ENCODE measurements at regions not wholly inside any gene's neighbourhood (a gene's known extent, or its start where the extent isn't known, plus 50 kb on each side); places are given as distances from the start of the nearest gene placed in this dataset.

DNA sequence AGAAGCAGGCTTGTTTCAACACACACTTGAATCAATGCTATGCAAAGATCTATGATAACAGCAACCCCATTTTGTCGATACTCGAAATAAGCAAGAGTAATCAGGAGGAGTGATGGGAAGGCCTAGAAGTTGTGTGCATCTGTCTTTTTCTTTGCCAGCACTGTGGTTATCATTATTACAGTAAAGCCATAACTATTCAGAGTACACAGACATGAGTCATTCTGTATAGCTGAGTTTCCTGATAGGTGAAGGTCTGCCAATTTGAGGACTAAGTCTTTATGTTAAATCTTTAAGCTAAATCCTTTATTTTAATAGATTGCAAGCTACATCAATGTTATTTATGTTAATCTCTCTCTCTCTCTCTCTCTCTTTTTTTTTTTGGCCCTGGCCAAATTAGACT lies 1344.4 kb upstream of the CELF4 start:
- Histone ChIP-seq H3K9me1 (replicated peaks; ENCODE audit: control insufficient read depth, extremely low read depth, insufficient read depth, low read length) (no peaks in the 10 kb centered on the region), H3K4me1 (ENCODE audit: control insufficient read depth, extremely low read depth, insufficient read depth, low read length) (no peaks in the 10 kb centered on the region), H3K9ac (replicated peaks; ENCODE audit: extremely low read depth, insufficient read depth, low read length) (no peak overlapping the region), H3K36me3 (ENCODE audit: control insufficient read depth in 2 of 2, extremely low read depth in 1 of 2, insufficient read depth in 2 of 2, low read length in 2 of 2) (no peaks in the 10 kb centered on the region), H3K4me3 (replicated peaks in 1 of 3; ENCODE audit: insufficient read depth in 1 of 3, low read depth in 1 of 3, low read length in 3 of 3) (no peak overlapping the region), H3K27me3 (ENCODE audit: control insufficient read depth in 2 of 2, insufficient read depth in 2 of 2, low read length in 2 of 2) (no peaks in the 10 kb centered on the region), H3K27ac (ENCODE audit: insufficient read depth, low read depth, low read length) (no peak overlapping the region), H3K79me2 (ENCODE audit: control insufficient read depth, insufficient read depth, low read length) (no peaks in the 10 kb centered on the region), H3K9me3 (replicated peaks; ENCODE audit: control insufficient read depth, insufficient read depth, low read length) (no peaks in the 10 kb centered on the region), H2AFZ (ENCODE audit: low read depth, low read length) (no peak overlapping the region), H4K20me1 (replicated peaks; ENCODE audit: control insufficient read depth, extremely low read depth, insufficient read depth, low read length) (no peaks in the 10 kb centered on the region), H3K4me2 (ENCODE audit: insufficient read depth, low read length) (no peak overlapping the region)
- FAIRE-seq = no peak
- dilution Hi-C loops (cut with MboI; ENCODE audit: extremely low pct_ligation_motif_present, low sequenced_read_pairs) (no loop called here), intact Hi-C loops (cut with micrococcal nuclease) (no loop called here)
- POLR2A ChIA-PET = no interaction called here
- no peak for DNase-seq (ENCODE audit: low read depth, low spot score)
- no TSS peak for BruUV-seq (replicated peaks)
- TF ChIP-seq POLR2A (IDR thresholded peaks at IDR 0.05; ENCODE audit: low read depth, low read length) (no peak), POLR2AphosphoS5 (IDR thresholded peaks at IDR 0.05; ENCODE audit: insufficient read depth, low read depth, low read length) (no peak), GATA2 (IDR thresholded peaks at IDR 0.05; ENCODE audit: insufficient read depth, insufficient read length, low read depth, low read length) (no peak), EZH2 (IDR thresholded peaks at IDR 0.05; ENCODE audit: borderline replicate concordance, low read depth, low read length, severe bottlenecking) (no peak), FOS (IDR thresholded peaks at IDR 0.05; ENCODE audit: borderline replicate concordance, insufficient read depth, low read length) (no peak), JUN (IDR thresholded peaks at IDR 0.05; ENCODE audit: borderline replicate concordance, insufficient read depth, insufficient read length, low read depth) (no peak)
- TF ChIP-seq, protein P1, sequence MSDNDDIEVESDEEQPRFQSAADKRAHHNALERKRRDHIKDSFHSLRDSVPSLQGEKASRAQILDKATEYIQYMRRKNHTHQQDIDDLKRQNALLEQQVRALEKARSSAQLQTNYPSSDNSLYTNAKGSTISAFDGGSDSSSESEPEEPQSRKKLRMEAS (IDR thresholded peaks at IDR 0.05; ENCODE audit: insufficient read depth, insufficient read length) = no peak
- CTCF ChIA-PET = no interaction called here

DNA sequence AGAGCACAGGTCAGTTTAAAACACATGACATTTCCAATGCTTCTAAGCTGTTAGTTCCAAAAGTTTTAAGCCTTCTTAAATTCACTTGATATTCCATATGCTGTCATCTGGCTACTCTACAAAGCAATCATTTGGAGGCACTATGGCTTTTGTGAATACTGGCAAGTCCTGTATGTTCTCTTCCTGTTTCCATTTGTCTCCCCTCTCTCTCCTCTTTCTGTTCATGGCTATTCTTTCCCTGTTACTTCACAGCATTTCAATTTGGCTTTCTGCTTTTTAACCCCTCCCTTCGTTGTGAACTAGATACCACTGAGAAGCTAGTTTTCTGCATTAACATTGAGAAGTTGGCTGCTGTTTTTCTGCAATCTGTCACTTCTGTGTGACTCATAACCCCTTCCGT lies 1337.2 kb upstream of the CELF4 start:
- Histone ChIP-seq H3K4me3 (replicated peaks in 1 of 3; ENCODE audit: insufficient read depth in 1 of 3, low read depth in 1 of 3, low read length in 3 of 3) (no peak overlapping the region), H3K27me3 (ENCODE audit: control insufficient read depth in 2 of 2, insufficient read depth in 2 of 2, low read length in 2 of 2) (no peaks in the 10 kb centered on the region), H4K20me1 (replicated peaks; ENCODE audit: control insufficient read depth, extremely low read depth, insufficient read depth, low read length) (no peaks in the 10 kb centered on the region), H3K27ac (ENCODE audit: insufficient read depth, low read depth, low read length) (no peak overlapping the region), H3K9me3 (replicated peaks; ENCODE audit: control insufficient read depth, insufficient read depth, low read length) (peaks cover 2% of the 10 kb centered on the region), H3K36me3 (ENCODE audit: control insufficient read depth in 2 of 2, extremely low read depth in 1 of 2, insufficient read depth in 2 of 2, low read length in 2 of 2) (no peaks in the 10 kb centered on the region), H2AFZ (ENCODE audit: low read depth, low read length) (no peak overlapping the region), H3K4me2 (ENCODE audit: insufficient read depth, low read length) (no peak overlapping the region), H3K9me1 (replicated peaks; ENCODE audit: control insufficient read depth, extremely low read depth, insufficient read depth, low read length) (no peaks in the 10 kb centered on the region), H3K9ac (replicated peaks; ENCODE audit: extremely low read depth, insufficient read depth, low read length) (no peak overlapping the region), H3K4me1 (ENCODE audit: control insufficient read depth, extremely low read depth, insufficient read depth, low read length) (no peaks in the 10 kb centered on the region), H3K79me2 (ENCODE audit: control insufficient read depth, insufficient read depth, low read length) (no peaks in the 10 kb centered on the region)
- no peak for DNase-seq (ENCODE audit: low read depth, low spot score)
- intact Hi-C loops (cut with micrococcal nuclease) (no loop called here), dilution Hi-C loops (cut with MboI; ENCODE audit: extremely low pct_ligation_motif_present, low sequenced_read_pairs) (no loop called here)
- no TSS peak for BruUV-seq (replicated peaks)
- ChIA-PET CTCF (no interaction called here), POLR2A (no interaction called here)
- no peak for TF ChIP-seq GATA2 (IDR thresholded peaks at IDR 0.05; ENCODE audit: insufficient read depth, insufficient read length, low read depth, low read length)
- no peak for TF ChIP-seq EZH2 (IDR thresholded peaks at IDR 0.05; ENCODE audit: borderline replicate concordance, low read depth, low read length, severe bottlenecking)
- no peak for TF ChIP-seq FOS (IDR thresholded peaks at IDR 0.05; ENCODE audit: borderline replicate concordance, insufficient read depth, low read length)
- TF ChIP-seq, protein P1 (IDR thresholded peaks at IDR 0.05; ENCODE audit: insufficient read depth, insufficient read length) = no peak
- no peak for TF ChIP-seq POLR2AphosphoS5 (IDR thresholded peaks at IDR 0.05; ENCODE audit: insufficient read depth, low read depth, low read length)
- no peak for TF ChIP-seq POLR2A (IDR thresholded peaks at IDR 0.05; ENCODE audit: low read depth, low read length)
- TF ChIP-seq JUN (IDR thresholded peaks at IDR 0.05; ENCODE audit: borderline replicate concordance, insufficient read depth, insufficient read length, low read depth) = no peak
- TF ChIP-seq, protein P2, sequence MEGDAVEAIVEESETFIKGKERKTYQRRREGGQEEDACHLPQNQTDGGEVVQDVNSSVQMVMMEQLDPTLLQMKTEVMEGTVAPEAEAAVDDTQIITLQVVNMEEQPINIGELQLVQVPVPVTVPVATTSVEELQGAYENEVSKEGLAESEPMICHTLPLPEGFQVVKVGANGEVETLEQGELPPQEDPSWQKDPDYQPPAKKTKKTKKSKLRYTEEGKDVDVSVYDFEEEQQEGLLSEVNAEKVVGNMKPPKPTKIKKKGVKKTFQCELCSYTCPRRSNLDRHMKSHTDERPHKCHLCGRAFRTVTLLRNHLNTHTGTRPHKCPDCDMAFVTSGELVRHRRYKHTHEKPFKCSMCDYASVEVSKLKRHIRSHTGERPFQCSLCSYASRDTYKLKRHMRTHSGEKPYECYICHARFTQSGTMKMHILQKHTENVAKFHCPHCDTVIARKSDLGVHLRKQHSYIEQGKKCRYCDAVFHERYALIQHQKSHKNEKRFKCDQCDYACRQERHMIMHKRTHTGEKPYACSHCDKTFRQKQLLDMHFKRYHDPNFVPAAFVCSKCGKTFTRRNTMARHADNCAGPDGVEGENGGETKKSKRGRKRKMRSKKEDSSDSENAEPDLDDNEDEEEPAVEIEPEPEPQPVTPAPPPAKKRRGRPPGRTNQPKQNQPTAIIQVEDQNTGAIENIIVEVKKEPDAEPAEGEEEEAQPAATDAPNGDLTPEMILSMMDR (IDR thresholded peaks at IDR 0.05; ENCODE audit: extremely low read depth in 1 of 2, insufficient read depth in 1 of 2, low read depth in 1 of 2, low read length in 2 of 2) = no peak
- TF ChIP-seq MYC (IDR thresholded peaks at IDR 0.05; ENCODE audit: low read depth, low read length) = no peak
- FAIRE-seq = no peak

Data from endothelial cell of umbilical vein (primary cell).